HG03097 (cell line): ENCODE measurements at regions not wholly inside any gene's neighbourhood (a gene's known extent, or its start where the extent isn't known, plus 50 kb on each side); places are given as distances from the start of the nearest gene placed in this dataset.
"Not testable (repeated sequence)": the region's sequence is repeated elsewhere in the genome, so short reads cannot be mapped to it uniquely, and the experiment has no call there.

ENCODE experiments used
- ATAC-seq: cut with Tn5 transposase; IDR thresholded peaks from one replicate; pipeline ENCODE4 v1.9.1; 2021; ENCODE audit not compliant: unreplicated experiment, low FRiP score

- ATAC-seq: no peak
Measured at GRCh38 chr13:50129081-50129705, 113.9 kb downstream of the KCNRG start.

GRCh38 chr13:50129706-50130122, 114.5 kb downstream of the KCNRG start:
- no peak for ATAC-seq

- ATAC-seq: no peak
Measured at GRCh38 chr13:50130123-50130946, 115.1 kb downstream of the KCNRG start.

GRCh38 chr13:50131920-50132903, 117.0 kb downstream of the KCNRG start:
- ATAC-seq: no peak

GRCh38 chr13:50132904-50133357, 117.7 kb downstream of the KCNRG start:
- no peak for ATAC-seq

- no peak for ATAC-seq
Measured at GRCh38 chr13:50133358-50133953, 118.2 kb downstream of the KCNRG start.

- ATAC-seq: no peak
Measured at GRCh38 chr13:50136226-50136625, 121.0 kb downstream of the KCNRG start.

GRCh38 chr13:50136678-50137077, 121.4 kb downstream of the KCNRG start:
- no peak for ATAC-seq

GRCh38 chr13:50139435-50139934, 124.2 kb downstream of the KCNRG start:
- ATAC-seq: not testable (repeated sequence)

- ATAC-seq: no peak
Measured at GRCh38 chr13:50140153-50140552, 124.9 kb downstream of the KCNRG start.

GRCh38 chr13:50140581-50141374, 125.5 kb downstream of the KCNRG start:
- ATAC-seq: no peak

- no peak for ATAC-seq
Measured at GRCh38 chr13:50141375-50141975, 126.2 kb downstream of the KCNRG start.

GRCh38 chr13:50144246-50145160, 129.3 kb downstream of the KCNRG start:
- ATAC-seq: no peak

- ATAC-seq: no peak
Measured at GRCh38 chr13:50149214-50149613, 134.0 kb downstream of the KCNRG start.

- no peak for ATAC-seq
Measured at GRCh38 chr13:50149932-50150331, 134.7 kb downstream of the KCNRG start.

- ATAC-seq: no peak
Measured at GRCh38 chr13:50152224-50152623, 137.0 kb downstream of the KCNRG start.

GRCh38 chr13:50152655-50153309, 137.5 kb downstream of the KCNRG start:
- no peak for ATAC-seq
